Transverse colon (tissue), 3 donors: ENCODE measurements at regions not wholly inside any gene's neighbourhood (a gene's known extent, or its start where the extent isn't known, plus 50 kb on each side); places are given as distances from the start of the nearest gene placed in this dataset.

Source experiments
- EP300 ChIP-seq: sonication (generic); formaldehyde crosslinking; IDR thresholded peaks from one replicate; pipeline ENCODE4 v1.6.1; 2017; ENCODE audit warnings: antibody characterized with exemption, low read depth
- TF ChIP-seq, protein P1 (sequence below), 5 experiments: fragments of 200-600 bp in 3 of 5; fragments of 450-650 bp in 2 of 5; sonication (generic) in 3 of 5; IDR thresholded peaks; 1 replicate in 2 of 5; 2 replicates in 3 of 5; pipeline ENCODE4 v1.5.1; 2016 to 2017; ENCODE audit warnings: antibody characterized with exemption in 5 of 5, inconsistent platforms in 3 of 5, mild to moderate bottlenecking in 2 of 5, moderate library complexity in 1 of 5

DNA sequence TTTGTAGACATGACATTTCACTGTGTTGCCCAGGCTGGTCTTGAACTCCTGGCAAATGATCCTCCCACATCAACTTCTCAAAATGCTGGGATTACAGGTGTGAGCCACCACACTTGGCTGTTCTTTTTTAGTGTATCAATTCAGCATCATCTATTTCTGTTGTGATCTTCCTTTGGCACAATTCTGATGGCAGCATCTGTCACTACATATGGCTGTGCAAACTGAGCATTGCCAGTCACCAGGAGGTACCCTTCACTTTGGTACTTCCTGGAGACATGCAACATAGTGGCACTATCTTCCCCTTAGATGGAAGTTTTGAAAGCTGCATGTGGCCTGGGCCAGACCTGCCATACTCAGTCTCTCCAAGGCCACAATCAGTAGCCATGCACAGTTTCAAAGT is 467.1 kb upstream of the TMPO start:
- TF ChIP-seq, protein P1, sequence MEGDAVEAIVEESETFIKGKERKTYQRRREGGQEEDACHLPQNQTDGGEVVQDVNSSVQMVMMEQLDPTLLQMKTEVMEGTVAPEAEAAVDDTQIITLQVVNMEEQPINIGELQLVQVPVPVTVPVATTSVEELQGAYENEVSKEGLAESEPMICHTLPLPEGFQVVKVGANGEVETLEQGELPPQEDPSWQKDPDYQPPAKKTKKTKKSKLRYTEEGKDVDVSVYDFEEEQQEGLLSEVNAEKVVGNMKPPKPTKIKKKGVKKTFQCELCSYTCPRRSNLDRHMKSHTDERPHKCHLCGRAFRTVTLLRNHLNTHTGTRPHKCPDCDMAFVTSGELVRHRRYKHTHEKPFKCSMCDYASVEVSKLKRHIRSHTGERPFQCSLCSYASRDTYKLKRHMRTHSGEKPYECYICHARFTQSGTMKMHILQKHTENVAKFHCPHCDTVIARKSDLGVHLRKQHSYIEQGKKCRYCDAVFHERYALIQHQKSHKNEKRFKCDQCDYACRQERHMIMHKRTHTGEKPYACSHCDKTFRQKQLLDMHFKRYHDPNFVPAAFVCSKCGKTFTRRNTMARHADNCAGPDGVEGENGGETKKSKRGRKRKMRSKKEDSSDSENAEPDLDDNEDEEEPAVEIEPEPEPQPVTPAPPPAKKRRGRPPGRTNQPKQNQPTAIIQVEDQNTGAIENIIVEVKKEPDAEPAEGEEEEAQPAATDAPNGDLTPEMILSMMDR (IDR thresholded peaks at IDR 0.05) = no peak
- no peak for TF ChIP-seq EP300
